ENCODE measurements at regions not wholly inside any gene's neighbourhood (a gene's known extent, or its start where the extent isn't known, plus 50 kb on each side); places are given as distances from the start of the nearest gene placed in this dataset.

DNA sequence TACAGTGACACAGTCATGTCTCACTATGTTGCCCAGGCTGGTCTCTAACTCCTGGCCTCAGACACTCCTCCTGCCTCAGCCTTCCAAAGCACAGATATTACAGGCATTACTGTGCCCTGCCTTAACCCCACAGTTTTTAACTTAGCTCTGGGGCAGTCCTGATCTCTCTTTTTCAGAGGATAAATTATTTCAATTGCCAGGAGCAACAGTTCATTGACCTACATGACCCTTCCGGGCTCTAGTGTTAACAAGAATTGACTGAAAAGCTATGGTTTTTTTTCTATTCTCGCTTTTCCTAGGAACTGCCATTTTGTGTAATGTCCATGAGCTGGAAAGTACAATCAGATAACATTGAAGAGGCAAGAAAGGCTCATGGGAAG, 92.8 kb downstream of the HNRNPLL start:
- no peak for DNase-seq

DNA sequence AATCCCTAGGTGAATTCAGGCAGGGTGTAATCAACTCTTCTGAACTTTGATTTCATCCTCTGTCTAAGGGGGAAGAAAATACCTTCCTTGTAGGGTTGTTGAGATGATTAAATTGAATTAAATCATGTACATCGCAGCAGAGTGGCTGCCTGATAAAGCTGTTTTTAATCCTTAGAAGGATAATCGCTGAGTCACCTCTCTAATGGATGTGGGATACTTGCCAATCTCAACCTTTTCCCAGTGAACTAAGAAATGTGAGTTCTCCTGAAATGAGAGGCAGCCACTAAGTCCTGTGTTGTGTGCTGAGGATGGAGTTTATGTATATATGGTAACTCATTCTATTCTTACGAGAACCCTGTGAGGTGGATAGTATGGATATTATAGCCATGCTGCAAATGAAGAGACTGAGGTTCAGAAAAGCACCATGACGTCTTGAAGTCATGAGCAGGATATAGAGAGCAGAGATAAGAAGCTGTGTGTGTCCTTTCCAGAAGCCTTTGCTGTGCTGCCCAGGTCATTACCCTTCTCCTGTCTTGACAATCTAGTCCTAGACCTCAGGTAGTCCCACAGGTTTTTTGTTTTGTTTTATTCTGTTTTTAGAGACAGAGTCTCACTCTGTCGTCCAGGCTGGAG, 93.3 kb downstream of the HNRNPLL start:
- DNase-seq = no peak

DNA sequence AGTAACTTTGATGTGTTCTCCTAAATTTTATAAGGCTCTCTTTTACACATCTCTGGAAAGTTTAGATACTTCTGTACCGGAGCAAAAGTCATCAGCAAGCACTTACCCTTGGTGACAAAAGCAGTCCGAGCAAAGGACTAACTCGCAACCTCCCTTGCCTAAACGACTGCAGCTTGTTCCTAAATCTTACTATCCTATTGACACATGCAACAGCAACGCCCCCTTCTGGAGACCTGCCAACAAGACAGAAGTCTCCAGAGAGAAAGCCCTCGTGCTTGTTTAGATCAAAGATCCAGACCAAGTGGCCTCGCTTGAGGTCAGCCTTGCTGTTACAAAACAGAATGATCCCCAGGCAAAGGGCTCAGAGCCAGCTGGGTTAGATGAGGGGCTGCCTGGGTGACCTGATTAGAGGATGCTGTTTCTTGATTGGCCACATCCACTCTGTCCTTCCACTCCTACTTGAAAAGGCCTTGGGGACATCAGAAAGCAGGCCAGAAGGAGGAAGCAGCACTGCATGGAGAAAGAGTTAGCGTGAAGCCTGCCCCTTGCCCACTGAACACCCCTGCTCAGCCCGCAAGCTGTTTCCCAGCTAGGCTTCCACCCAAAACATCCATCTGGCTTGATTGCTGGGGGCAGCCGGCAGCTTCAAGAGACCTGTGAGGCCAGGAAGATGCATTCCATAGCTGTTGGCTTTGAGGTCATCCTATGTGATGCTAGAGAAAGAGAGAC, 94.3 kb downstream of the HNRNPLL start:
- DNase-seq = peak; percentile 78

DNA sequence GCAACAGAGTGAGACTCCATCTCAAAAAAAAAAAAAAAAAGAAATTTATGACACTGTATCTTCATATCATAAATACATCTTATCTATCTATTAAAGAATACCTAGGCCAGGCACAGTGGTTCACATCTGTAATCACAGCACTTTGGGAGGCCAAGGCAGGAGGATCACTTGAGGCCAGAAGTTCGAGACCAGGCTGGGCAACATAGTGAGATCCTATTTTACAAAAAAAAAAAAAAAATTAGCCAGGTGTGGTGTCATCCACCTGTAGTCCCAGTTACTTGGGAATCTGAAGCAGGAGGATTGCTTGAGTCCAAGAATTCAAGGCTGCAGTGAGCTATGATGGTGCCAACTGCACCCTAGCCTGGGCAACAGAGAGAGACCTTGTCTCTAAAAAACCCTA, 95.0 kb downstream of the HNRNPLL start:
- no peak for DNase-seq

DNA sequence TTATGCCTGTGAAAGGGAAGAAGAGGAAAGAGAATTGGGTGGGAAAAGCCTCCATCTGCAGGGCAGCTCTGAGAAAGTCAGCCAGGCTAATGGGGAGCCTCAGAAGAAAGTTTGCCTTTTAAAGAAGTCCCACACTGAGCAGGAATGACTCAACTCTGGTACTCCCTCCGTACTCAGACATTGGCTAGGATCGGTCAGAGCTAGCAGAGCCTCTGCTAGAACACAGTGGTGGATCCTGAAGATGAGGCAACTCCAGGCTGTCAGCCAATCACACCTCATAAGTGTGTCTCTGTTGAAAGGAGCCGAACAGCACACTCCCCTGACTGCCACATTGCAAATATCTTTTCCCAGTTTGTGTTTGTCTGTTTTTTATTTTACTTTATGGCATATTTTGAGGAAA, 96.9 kb downstream of the HNRNPLL start:
- no peak for DNase-seq

DNA sequence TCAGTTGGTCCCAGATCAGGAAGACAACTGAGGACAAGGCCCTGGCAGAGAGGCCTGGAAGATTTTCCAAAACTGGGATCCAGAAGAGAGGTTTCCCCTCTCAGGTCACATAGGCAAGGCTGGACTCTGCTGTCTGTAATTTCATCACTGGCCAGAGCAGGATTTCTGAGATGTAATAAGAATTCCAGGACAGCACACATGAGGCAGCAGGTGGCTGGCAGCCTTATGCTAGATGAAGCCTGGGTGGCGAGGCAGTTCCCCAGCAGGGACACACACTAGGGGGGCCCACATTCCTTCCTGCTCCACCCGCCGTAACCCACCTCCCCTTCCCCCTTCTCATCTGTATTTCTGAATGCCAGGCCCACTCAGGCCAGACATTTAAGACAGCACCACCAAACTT, 98.6 kb downstream of the HNRNPLL start:
- DNase-seq = no peak

DNA sequence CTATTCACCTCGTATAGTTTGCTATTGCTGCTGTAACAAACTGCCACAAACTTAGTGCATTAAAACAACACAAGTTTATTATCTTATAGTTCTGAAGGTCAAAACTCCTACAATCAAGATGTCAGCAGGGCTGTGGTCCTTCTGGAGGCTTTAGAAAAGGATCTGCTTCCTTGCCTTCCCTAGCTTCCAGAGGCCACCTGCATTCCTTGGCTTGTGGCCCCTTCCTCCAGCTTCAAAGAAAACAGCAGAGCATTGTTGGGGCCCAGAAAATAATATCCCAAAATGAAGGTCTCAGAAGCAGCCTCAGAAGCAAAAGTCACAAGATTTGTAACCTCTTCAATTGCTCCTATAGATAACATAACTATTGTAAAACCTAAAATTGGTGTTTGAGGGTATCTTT, 100.6 kb downstream of the HNRNPLL start:
- no peak for DNase-seq

DNA sequence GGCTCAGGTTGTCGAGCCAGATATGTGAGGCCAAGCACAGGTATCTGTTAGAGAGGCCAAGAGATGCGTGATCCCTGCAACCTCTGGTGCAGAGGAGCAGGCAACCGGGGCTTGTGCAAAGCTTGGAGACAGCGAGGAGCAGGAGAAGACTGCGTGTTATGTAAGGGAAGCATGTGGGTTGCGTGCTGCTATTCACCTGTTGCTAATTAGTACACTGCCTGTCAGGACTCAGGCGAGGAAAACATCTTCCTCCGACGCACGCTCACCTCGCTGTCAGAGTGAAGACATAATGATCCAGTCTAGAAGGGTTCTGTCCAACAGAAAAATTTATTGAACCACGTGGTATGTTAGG, 102.5 kb downstream of the HNRNPLL start:
- no peak for DNase-seq

DNA sequence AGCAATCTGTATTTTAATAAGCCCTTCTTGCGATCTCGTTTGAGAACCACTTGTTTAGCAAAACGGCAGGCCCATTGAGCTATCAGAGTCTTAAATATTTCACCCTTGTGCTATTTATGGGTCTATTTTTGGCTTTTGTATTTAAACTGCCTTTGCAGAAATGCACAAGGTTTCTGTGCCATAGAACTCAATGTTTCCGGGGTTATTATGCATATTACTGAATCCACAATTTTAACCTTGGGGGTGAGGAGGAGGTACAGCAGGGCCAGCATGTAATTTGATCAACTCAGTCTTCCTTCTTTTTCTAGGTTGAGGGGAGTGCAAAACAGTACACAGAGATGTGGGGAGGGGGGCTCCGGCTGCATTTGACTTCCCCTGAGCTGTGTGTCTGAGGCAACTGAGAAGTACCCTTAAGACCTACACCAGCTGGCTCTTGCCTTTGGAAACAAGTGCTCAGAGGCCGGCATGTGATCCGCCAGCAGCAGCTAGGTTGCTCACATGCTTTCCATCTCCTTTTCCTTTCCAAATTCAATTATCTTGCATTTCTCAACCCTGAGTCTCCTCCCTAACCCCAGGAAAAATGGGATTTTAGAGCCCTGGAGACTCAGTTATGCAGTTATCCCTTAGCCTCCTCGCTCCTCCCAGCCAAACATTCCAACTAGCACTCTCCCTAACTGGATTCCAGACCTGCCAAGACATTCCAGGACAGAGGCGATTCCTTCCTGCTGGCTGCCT, 103.0 kb downstream of the HNRNPLL start:
- no peak for DNase-seq

DNA sequence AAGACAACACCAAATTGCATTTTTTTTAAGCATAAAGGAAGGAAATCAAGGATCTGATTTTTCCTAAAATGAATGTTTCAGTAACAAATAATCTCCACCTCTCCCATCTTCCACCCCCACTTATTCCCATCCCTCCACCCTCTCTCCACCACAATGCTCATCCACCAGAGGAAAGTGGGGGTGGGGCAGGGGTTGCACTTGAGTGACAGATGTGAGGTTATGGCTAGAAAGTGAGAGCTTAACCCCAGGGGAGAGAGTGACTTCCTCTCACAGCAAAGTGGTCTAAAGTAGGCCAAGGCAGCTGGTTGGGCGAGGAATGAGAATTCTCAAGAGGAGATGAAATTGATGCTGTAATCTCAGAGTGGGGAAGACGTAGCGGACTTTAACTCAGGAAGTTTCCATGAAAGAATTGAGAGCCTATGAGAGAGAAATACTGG, 104.7 kb downstream of the HNRNPLL start:
- DNase-seq = no peak

DNA sequence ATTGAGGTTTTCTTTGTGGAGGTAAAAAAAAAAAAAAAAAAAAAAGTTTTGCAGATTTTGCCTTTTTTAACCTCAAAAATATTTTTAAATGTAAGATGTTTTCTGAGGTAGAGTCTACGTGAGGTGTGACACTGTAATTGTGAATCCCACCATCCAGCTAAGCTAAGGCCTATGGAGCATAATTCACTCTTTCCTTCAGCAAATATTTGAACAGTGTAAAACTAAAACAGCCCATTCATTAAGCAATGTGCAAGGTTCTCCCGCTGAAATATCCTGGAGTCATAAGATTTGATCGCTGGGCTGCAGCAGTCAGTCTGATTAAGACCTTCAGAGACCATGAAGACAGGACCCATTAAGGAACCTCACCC, 105.1 kb downstream of the HNRNPLL start:
- DNase-seq = no peak

DNA sequence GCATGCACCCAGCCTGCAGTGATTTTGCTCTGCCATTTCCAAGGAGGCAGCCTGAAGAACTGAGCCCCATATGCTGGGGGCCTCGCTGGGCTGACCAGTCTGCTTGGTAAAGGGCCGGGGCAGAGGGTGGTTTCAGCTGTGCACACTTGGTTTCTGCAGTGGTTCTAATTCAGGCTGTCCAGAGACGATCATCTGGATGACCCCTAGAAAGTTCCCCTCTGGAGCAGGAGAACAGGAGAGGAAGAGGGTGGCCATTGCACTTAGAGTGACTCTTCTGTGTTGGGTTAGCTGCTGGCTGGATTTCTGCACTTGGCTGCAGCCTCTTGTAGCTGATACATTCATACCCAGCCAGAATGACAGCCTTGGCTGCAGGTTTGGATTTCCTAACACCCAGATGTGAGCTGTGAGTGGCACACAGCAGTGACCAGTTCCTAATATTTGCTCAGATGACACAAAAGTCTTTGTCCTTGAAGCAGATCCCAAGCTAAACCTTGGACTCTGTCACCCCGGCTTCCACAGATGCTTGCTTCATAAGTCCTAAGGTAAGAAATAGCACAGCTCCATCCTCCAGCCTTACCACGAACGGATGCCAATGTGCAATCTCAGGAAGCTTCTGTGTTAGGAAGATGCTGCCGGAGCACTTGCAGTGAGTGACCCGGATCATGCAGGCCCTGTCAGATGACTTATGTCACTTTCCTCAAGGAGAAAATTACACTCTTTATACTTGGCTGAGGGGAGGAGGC, 105.6 kb downstream of the HNRNPLL start:
- no peak for DNase-seq

DNA sequence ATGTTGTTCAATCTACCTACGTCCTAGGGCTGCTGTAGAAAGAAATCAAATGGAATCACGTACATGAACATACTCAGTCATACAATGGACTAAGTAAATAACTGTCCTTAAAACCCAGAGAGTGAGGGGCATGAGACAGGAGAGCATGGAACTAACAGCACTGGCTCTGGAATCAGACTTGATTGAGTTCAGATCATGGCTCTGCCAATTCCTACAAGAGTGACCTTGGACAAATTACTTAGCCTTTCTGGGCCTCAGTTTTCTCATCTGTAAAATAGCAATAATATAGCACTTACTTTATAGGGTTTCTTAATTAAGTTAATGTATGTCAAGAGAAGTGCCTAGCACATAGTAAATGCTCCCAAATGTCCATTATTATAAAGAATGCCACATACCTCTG, 106.8 kb downstream of the HNRNPLL start:
- no peak for DNase-seq

DNA sequence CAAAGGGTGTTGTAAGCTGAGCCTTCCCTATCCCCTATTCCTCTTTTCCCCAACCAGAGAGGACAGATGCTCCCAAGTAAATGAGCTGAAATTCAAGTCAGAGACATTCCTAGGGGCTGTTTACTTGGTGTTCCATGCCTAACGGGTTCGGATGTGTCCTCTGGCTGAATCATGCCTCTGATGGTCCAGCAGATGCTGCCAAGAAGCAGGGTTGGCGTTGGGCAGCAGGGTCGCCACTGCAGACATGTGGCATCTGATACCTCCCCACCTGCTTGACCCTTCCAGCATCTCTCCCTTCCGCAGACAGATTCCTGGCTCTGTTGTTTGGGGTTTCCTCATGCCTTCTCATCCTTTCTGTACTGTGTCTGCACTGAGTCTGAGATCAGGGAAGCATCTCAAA, 108.3 kb downstream of the HNRNPLL start:
- no peak for DNase-seq

DNA sequence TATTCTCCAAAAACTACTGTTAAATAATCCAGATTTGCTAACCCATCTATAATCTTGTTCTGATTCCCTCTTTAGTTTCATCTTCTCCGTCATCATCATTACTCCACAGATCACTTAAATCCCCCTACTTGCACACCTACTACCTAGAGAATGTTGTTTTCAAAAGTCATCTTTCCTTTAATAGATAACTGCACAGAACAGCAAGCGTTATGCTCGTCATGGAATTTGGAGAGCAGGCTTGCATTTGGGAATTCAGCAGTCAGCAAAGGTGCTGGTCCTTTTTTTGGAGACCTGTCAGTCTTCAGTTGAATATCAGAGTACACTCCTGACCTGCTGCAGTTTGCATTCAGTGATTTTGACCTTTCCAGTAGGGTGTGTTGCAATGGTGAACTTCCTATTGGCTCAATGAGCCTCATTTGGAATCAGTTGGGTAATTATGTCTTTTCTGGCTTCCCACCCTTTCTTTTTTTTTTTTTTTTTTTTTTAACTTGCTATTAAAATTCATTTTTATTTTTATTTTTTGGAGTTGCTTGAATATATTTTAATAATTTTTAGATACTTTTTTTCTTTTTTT, 110.6 kb downstream of the HNRNPLL start:
- DNase-seq = no peak

DNA sequence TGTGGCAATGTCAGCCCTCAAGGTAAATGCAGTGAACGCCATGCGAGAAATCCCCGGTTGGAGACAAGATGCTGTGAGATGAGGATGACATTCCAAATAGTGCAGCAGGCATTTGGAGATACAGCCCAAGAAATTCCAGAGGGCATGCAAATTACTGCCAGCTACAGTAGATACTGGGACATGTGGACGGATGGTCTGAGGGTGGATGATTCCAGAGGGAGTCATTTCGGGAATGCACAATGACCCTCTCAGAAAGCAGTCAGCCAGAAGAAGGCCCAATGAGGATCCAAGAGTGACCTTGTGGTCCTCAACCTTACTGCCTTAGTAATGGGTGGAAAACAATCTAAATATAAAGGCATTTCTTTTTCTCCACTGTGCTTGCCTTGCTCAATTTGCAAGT, 111.3 kb downstream of the HNRNPLL start:
- no peak for DNase-seq

DNA sequence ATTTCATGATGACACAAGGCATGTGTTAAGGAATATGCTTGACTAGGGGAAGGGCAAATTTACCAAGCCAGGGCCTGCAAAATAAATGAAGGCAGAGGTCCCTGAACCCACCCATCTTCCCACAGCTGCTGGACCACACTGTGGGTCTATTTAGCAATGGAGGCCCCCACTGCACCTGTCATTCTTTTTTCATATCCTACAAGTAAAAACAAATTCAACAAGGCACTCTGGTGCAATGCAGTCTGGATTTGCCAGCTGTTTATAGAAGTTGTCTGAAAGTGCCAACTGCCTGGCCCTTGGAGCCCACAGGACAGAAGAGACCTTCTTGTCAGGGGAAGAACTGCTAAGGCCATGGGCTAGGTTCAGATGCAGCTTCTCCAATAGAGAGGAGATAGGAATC, 112.8 kb upstream of the ATL2 start:
- DNase-seq = no peak

DNA sequence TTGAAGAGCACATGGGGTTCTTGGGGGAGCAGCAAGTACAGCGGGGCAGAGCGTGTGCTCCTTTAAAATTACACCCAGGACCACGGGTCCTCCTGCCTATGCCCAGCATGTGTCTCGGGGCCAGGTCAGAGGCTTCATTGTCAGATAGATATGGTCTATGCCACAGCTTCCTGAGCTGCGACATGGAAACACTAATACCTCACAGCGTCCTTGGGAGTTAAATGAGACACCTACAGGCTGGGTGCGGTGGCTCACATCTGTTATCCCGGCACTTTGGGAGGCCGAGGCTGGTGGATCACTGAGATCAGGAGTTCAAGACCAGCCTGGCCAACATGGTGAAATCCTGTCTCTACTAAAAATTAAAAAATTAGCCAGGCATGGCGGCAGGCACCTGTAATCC, 110.8 kb upstream of the ATL2 start:
- no peak for DNase-seq

DNA sequence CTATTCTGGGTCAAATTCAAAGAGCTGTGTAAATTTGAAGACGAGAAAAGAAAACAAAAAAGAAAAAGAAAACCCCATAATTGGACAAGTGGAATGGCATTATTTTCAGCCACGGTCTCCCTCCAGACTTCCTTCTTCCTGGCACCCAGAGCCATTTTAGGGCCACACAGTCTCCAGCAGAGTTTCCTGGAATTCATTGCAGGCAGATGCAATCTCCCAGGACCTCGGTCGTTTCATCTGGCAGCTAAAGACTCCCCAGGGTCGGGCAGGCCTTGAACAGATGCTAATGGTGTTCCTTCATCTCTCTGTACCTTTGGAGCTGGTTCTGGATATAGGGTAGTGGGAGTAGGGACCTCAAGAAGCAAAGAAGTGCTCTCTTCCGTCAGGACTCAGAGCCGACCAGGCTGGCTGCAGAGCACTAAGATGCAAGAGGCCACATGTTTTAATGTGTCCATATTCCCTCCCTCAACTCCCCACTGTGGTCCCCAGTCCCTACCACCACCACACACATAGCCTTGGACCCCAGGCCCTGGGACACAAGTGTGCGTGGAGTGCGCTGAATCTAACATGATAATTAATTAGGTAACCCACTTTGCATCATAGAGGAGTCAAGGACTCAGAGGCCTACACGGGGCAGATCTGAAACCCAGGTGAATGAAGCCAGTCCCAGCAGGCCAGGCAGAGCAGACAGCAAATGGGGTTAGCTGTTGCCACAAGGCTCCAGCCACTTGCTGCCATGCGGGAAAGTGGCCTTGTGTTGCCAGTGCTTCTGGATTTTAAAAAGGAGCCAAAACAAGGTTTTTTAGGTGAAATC, 109.3 kb upstream of the ATL2 start:
- DNase-seq = no peak

DNA sequence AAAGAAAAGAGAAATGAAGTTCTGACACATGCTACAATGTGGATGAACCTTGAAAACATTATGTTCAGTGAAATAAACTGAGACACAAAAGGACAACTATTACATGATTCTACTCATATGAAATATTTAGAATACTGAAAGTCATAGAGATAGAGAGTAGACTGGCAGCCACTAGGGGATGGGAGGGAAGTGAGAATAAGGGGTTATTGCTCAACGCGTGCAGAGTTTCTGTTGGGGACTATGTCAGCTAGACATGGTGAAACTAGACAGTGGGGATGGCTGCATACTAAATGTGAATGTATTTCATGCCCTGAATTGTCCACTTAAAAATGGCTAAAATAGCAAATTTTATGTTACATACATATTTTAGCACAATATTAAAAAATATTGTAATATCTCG, 108.7 kb upstream of the ATL2 start:
- no peak for DNase-seq

DNA sequence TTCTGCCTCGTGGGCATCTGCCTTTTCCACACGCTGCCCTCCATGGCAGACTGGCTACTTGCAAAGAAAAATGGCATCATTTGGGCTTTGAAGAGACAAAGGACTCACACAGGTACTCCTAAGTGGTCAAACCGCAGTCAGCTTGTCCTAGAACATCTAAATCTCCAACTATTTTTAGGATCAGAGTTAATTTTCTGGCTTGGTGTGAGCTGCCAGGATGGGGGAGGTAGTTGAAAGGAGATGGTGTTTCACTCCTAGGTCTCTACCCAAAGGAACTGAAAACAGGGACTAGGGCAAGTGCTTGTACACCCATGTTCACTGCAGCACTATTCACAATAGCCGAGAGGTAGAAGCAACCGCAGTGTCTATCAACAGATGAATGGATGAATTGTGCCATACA, 107.9 kb upstream of the ATL2 start:
- DNase-seq = no peak

DNA sequence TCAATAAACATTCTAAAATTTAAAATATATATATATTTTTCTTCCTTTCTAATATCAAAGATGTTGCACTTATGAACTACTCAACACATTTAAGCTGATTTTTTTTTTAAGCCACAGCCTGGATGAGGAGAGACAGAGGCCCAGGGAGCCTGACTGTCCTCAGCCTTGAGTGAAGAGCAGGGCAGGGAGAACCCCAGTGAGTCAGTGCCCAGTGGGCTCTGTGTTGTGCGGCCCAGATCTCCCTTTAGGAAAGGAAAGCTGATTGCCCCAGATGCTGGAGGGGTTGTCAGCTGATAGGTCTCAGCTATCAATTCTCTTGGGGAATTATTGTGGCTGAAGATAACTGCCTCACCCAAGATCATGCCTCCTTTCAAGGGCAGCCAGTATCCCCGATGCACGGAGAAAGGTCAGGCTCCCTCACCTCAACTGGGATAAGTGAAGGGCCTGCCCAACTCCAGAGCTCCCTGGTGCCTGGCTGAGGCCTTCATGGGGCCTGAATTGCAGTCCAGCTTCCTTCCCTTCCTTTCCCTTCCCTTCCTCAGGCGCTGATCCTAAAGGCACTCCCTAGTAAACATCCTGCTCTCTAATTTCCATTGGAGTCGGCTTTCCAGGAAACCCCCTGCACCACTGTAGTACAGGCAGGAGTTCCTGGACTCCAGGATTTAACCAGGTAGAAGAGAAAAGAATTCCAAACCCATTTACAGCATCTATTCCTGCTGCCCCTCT, 106.9 kb upstream of the ATL2 start:
- no peak for DNase-seq

Measured in activated gamma-delta T cell treated with Interleukin-2 at 50 U/mL for 16 hours (primary cell).